Pulmonary artery endothelial cell (primary cell): ENCODE measurements at regions not wholly inside any gene's neighbourhood (a gene's known extent, or its start where the extent isn't known, plus 50 kb on each side); places are given as distances from the start of the nearest gene placed in this dataset.

Source experiments
- DNase-seq: peaks from one replicate; pipeline ENCODE4 v3.0.0-alpha.2; 2011; ENCODE audit warnings: low read depth, low spot score

- no peak for DNase-seq
Measured at GRCh38 chr2:138430181-138430580, 71.4 kb upstream of the SPOPL start.

DNA sequence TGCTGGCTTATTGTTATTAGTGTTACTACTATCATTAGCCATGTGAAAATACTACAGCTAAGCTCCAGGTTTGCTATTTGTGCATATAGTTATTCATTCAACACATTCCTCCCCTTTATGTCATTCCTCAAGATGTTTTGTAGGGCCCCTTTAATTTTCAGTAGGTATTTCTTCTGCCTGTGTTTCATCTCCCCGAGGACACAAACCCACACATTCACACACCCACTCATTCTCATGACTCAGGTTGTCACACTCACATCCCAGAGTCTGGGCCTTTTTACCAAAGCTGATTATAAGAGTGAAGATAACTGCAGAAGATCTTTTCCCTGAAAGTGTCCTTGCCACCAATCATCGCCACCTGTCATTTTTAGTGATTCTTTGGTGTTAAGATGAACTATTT, 68.6 kb upstream of the SPOPL start:
- no peak for DNase-seq

- DNase-seq = no peak
Measured at GRCh38 chr2:138433995-138434951, 67.3 kb upstream of the SPOPL start.

- no peak for DNase-seq
Measured at GRCh38 chr2:138435701-138436100, 65.9 kb upstream of the SPOPL start.

DNA sequence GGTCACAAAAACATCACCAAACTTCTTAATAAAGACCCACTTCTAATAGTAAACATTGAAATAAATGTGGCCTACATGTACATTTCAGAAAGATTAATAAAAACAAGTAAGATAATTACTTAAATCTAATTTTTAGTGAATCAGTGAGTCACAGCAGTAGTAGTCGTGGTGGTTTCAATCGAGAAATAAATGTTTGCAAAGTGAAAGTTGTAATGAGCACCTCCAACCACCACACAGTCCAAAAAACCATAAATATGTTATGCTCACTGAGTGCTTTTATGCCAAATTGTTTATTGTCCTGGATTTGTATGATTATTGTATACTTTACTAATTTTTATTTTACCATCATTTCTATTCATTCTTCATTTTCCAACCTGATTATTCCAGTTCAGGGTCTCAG, 61.8 kb upstream of the SPOPL start:
- DNase-seq = no peak

GRCh38 chr2:138440759-138441158, 60.8 kb upstream of the SPOPL start:
- no peak for DNase-seq

GRCh38 chr2:138441916-138442315, 59.7 kb upstream of the SPOPL start:
- no peak for DNase-seq

GRCh38 chr2:138444411-138444810, 57.2 kb upstream of the SPOPL start:
- no peak for DNase-seq

GRCh38 chr2:138445227-138445626, 56.3 kb upstream of the SPOPL start:
- no peak for DNase-seq

- DNase-seq = no peak
Measured at GRCh38 chr2:138446043-138446442, 55.5 kb upstream of the SPOPL start.

DNA sequence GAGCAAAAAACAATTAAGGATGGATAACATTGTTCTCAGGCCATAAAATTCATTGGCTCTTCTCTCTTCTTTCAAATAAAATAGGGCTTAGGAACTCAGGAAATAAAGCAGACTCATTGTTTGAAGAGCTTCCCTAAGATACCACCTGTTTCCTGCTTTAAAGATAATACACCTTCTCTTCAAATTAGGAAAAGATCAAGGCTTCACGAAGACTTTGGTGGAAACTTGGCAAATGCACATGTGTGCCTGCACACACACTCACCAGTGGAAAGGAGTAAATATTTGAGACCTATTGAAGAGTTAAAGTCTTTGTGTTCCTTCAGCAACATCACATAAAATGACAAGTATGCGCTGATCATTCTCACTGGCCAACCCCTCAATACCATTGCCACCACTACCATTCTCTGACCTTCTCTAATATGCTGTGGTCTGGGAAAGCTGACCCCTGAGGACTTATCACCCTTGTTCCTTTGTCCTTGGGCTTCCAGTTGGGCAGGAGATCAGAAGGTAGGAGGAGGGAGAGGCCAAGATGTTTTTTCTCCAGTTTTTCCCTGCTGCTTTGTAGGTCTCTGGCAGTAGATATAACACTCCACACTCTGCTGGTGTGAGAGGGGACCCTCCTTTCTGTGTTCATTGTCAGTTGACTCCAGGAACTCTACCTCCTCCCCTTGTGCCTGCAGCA, 53.5 kb upstream of the SPOPL start:
- peak; percentile 33 for DNase-seq
